Kidney capillary endothelial cell (primary cell): ENCODE measurements at regions not wholly inside any gene's neighbourhood (a gene's known extent, or its start where the extent isn't known, plus 50 kb on each side); places are given as distances from the start of the nearest gene placed in this dataset.

Experiments
- DNase-seq: peaks from one replicate; pipeline ENCODE4 v3.0.0-alpha.2; 2018; ENCODE audit warnings: low spot score

- DNase-seq: no peak
These were observed 50.2 kb upstream of the LRP8 start for GRCh38 chr1:53378061-53378460.

GRCh38 chr1:53378932-53379661 is 51.2 kb upstream of the LRP8 start:
- no peak for DNase-seq

- DNase-seq: no peak
These were observed 51.8 kb upstream of the LRP8 start for GRCh38 chr1:53379662-53380002.

- no peak for DNase-seq
These were observed 52.4 kb upstream of the LRP8 start for GRCh38 chr1:53380296-53380695.

- peak; percentile 62 for DNase-seq
These were observed 54.0 kb upstream of the LRP8 start for GRCh38 chr1:53381790-53382401.

GRCh38 chr1:53383136-53383870 is 55.4 kb upstream of the LRP8 start:
- no peak for DNase-seq

- DNase-seq: no peak
These were observed 56.9 kb upstream of the LRP8 start for GRCh38 chr1:53384796-53385195.

- no peak for DNase-seq
These were observed 57.7 kb upstream of the LRP8 start for GRCh38 chr1:53385276-53386225.

- no peak for DNase-seq
These were observed 61.1 kb upstream of the LRP8 start for GRCh38 chr1:53388963-53389362.

GRCh38 chr1:53390261-53390660 is 62.4 kb upstream of the LRP8 start:
- DNase-seq: no peak

GRCh38 chr1:53390736-53391135 is 62.9 kb upstream of the LRP8 start:
- no peak for DNase-seq

GRCh38 chr1:53391296-53391695 is 63.4 kb upstream of the LRP8 start:
- no peak for DNase-seq

GRCh38 chr1:53391982-53392381 is 64.1 kb upstream of the LRP8 start:
- no peak for DNase-seq

- no peak for DNase-seq
These were observed 64.6 kb upstream of the LRP8 start for GRCh38 chr1:53392460-53392859.

- peak; percentile 75 for DNase-seq
These were observed 65.5 kb upstream of the LRP8 start for GRCh38 chr1:53393325-53393792.

- DNase-seq: no peak
These were observed 64.9 kb upstream of the DMRTB1 start for GRCh38 chr1:53394306-53394705.

- no peak for DNase-seq
These were observed 63.5 kb upstream of the DMRTB1 start for GRCh38 chr1:53395671-53396215.

- no peak for DNase-seq
These were observed 62.5 kb upstream of the DMRTB1 start for GRCh38 chr1:53396573-53397268.

GRCh38 chr1:53398091-53398490 is 61.1 kb upstream of the DMRTB1 start:
- no peak for DNase-seq

GRCh38 chr1:53398576-53399365 is 60.4 kb upstream of the DMRTB1 start:
- no peak for DNase-seq
